ENCODE measurements at regions not wholly inside any gene's neighbourhood (a gene's known extent, or its start where the extent isn't known, plus 50 kb on each side); places are given as distances from the start of the nearest gene placed in this dataset.

- no peak for DNase-seq
Measured at GRCh38 chr11:111091321-111091938, 154.1 kb upstream of the POU2AF2 start.

- DNase-seq, result no peak
Measured at GRCh38 chr11:111089759-111090158, 155.8 kb upstream of the POU2AF2 start.

- DNase-seq, result peak; percentile 27
Measured at GRCh38 chr11:111088847-111089355, 156.6 kb upstream of the POU2AF2 start.

GRCh38 chr11:111086058-111086457 lies 159.5 kb upstream of the POU2AF2 start:
- DNase-seq, result peak; percentile 10

GRCh38 chr11:111082664-111083063 lies 162.9 kb upstream of the POU2AF2 start:
- no peak for DNase-seq

- peak; percentile 21 for DNase-seq
Measured at GRCh38 chr11:111081021-111081511, 164.5 kb upstream of the POU2AF2 start.

GRCh38 chr11:111077530-111078322 lies 167.8 kb upstream of the POU2AF2 start:
- no peak for DNase-seq

- peak; percentile 33 for DNase-seq
Measured at GRCh38 chr11:111069066-111069465, 176.5 kb upstream of the POU2AF2 start.

- no peak for DNase-seq
Measured at GRCh38 chr11:111067994-111068393, 177.5 kb upstream of the POU2AF2 start.

- DNase-seq, result no peak
Measured at GRCh38 chr11:111066846-111067245, 178.7 kb upstream of the POU2AF2 start.

GRCh38 chr11:111063726-111064517 lies 181.6 kb upstream of the POU2AF2 start:
- peak; percentile 18 for DNase-seq

- DNase-seq, result no peak
Measured at GRCh38 chr11:111062420-111062819, 183.1 kb upstream of the POU2AF2 start.

GRCh38 chr11:111059726-111060125 lies 185.8 kb upstream of the POU2AF2 start:
- DNase-seq, result no peak

GRCh38 chr11:111049131-111049530 lies 196.4 kb upstream of the POU2AF2 start:
- DNase-seq, result no peak

GRCh38 chr11:111047374-111047773 lies 198.2 kb upstream of the POU2AF2 start:
- DNase-seq, result no peak

- DNase-seq, result no peak
Measured at GRCh38 chr11:111046291-111046690, 199.2 kb upstream of the POU2AF2 start.

GRCh38 chr11:111045874-111046273 lies 199.7 kb upstream of the POU2AF2 start:
- no peak for DNase-seq

GRCh38 chr11:111045407-111045803 lies 200.1 kb upstream of the POU2AF2 start:
- no peak for DNase-seq

GRCh38 chr11:111044751-111045406 lies 200.6 kb upstream of the POU2AF2 start:
- no peak for DNase-seq

- DNase-seq, result no peak
Measured at GRCh38 chr11:111039982-111040381, 205.5 kb upstream of the POU2AF2 start.

GRCh38 chr11:111035746-111036145 lies 209.8 kb upstream of the POU2AF2 start:
- no peak for DNase-seq

GRCh38 chr11:111026241-111026640 lies 219.3 kb upstream of the POU2AF2 start:
- peak; percentile 42 for DNase-seq

- DNase-seq, result no peak
Measured at GRCh38 chr11:111021131-111021530, 224.4 kb upstream of the POU2AF2 start.
